HG02623 (cell line): ENCODE measurements at regions not wholly inside any gene's neighbourhood (a gene's known extent, or its start where the extent isn't known, plus 50 kb on each side); places are given as distances from the start of the nearest gene placed in this dataset.
"Not testable (repeated sequence)": the region's sequence is repeated elsewhere in the genome, so short reads cannot be mapped to it uniquely, and the experiment has no call there.

Experiments
- ATAC-seq: cut with Tn5 transposase; IDR thresholded peaks from one replicate; pipeline ENCODE4 v1.9.1; 2021; ENCODE audit warnings: moderate library complexity; ENCODE audit not compliant: unreplicated experiment

GRCh38 chr18:34461266-34461665, 236.6 kb upstream of the NOL4 start:
- no peak for ATAC-seq

DNA sequence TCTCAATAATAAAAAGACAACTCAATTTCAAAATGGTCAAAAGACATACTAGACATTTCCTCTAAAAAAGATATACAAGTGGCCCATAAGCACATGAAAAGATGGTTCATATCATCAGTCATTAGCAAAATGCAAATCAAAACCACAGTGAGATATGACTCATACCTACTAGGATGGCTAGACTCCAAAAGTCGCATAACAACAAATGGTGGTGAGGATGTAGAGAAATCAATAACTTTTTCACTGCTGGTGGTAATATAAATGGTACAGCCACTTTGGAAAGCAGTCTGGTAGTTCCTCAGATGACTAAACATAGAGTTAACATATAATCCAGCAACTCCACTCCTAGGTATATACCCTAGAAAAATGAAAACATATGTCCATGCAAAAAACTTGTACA, 242.3 kb upstream of the NOL4 start:
- no peak for ATAC-seq

- no peak for ATAC-seq
Observed at GRCh38 chr18:34480162-34480700, 229.9 kb upstream of the DTNA start.

- no peak for ATAC-seq
Observed at GRCh38 chr18:34482204-34482603, 227.9 kb upstream of the DTNA start.

DNA sequence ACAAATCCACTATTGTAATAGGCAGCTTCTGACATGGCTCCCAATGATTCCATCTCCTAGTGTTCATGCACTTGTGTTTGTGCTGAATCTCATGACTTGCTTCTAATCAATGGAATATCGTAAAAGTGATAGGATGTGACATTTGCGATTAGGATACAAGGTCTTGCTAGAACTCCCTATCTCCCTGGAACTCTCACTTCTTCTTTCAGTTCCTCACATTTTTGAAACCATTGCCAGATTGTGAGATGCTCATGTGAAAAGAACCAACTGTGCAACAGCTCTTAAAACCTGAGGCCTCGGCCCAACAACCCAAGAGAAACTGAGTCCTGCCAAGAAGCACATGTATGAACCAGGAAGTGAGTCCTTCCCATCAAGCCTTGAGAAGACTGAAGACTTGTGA, 226.9 kb upstream of the DTNA start:
- ATAC-seq: no peak

DNA sequence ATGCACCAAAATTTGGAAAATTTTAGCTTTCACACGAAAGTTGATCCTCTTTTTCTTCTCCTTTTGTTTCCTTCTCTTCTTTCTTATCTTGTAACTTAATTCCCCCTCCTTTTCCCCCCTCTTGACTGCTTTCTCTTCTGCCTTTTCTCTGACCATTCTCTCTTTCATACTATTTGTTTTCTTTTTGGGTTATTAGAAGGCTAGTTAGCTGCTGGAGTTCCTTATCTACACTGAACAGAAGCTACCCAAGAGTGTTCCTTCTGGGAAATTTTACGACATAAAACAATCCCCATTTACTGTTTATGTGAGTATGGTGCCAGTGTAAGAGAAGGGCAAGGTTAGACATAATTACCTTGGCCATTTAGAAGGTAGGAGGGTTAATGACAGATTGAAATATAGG, 218.4 kb upstream of the DTNA start:
- ATAC-seq: no peak

- no peak for ATAC-seq
Observed at GRCh38 chr18:34492652-34493051, 217.4 kb upstream of the DTNA start.

DNA sequence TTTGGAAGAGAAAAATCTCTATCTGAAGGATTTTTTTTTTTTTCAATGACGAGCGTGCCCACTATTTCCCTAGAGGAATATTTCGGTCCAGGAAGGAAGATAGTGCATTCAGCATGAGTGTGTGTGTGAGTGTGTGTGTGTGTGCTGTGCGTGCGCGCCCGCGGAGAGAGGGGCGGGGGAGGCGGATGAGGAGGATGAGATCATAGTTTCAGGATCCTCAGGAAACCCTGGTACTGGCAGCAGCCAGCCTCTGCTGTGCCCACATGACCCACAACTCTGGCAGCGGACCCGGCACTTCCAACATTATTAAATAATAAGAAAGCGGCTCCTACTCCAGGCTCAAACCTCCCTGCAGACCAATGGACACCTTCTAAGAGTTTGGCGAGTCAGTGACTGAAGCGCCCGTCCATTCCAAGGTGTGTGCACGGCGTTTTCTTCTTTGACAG, 217.0 kb upstream of the DTNA start:
- peak; percentile 45 for ATAC-seq

GRCh38 chr18:34493566-34494358, 216.3 kb upstream of the DTNA start:
- ATAC-seq: peak; percentile 48

DNA sequence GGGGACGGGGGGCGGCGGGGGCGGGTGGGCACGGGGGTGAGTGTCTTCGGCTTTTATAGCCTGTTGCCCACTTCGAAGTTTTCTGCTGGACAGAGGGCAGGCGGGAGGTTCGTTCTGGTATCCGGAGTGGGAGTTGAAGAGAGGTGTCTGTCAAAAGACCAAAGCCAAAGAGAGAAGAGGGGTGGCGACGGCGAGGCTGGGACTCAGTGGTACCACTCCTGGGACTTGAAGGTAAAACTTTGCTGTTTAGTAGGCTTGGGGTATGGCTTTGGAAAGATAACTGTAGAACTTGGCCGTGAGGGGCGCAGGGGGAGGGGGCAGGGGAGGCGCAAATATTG, 215.8 kb upstream of the DTNA start:
- no peak for ATAC-seq

GRCh38 chr18:34495506-34495905, 214.6 kb upstream of the DTNA start:
- ATAC-seq: no peak

GRCh38 chr18:34501553-34501952, 208.5 kb upstream of the DTNA start:
- no peak for ATAC-seq

DNA sequence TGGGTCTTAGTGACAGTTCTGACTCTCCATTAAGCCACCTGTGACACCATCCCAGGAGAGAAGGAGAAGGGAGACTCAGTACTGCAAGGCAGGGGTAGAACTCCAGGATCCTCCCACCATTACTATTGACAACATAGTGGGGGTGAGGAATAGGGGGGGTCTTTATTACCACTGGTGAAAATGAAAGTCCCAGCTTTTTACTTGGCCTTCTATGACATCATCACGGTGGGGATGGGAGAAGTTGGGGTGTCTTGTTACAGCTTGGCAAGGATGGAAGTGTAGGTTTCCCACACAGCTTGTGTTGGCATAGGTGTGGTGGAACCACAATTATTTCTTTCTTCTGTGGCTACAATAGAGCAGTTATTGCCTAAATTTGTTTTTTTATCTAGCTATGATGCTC, 203.9 kb upstream of the DTNA start:
- ATAC-seq: no peak

DNA sequence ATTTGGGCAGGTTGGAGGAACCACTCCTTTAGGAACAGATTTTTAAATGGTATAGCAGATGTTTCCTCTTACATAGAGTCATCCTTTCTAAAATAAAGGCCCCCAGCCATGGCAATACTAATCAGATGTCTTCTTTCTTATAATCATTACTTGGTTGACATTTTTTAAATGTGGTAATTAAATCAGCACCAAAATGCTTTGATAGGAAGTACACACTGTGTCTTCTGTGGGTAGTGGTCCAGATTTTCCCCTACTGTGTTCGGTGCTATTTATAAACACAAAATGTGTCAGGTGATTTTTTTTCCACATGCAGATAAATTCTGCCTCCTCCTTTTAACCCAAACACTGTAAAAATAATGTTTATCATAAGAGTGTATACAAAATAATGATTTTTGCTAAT, 200.9 kb upstream of the DTNA start:
- ATAC-seq: no peak

GRCh38 chr18:34509879-34510586, 200.1 kb upstream of the DTNA start:
- no peak for ATAC-seq

DNA sequence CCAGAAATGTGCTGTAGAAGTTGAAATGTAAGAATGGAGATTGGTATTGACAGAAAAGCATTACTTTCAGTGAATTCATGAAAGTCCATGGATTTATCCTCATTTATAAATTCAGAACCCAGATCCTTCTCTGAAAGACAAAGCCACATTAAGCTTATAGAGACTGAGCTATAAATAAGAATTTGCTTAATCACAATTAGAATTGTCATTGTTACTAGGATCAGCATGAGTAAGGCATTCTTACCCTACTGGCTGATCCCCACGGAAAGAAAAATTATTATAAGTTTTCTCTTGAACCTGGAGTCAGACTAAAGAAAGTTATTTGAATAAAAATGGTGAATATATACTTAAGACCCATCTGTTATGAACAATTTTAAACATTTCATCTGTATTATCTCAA, 199.2 kb upstream of the DTNA start:
- no peak for ATAC-seq

DNA sequence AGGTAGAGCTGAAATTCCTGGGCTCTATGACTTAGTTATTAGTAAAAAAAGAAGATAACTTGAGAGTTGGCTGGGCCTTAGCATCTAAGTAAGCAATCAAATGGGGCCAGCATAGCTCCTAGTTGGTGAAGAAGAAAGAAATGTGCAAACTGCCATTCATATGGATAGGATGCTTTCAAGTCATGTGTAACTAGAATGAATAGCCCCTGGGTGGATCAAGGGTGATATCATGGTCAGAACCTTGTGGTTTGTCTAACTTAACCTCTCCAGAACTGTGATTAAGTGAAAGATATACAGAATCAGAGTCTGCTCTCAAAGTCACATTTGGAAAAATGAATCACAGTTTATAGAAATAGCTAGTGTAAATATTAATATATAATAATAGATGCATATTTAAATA, 198.7 kb upstream of the DTNA start:
- no peak for ATAC-seq

GRCh38 chr18:34511879-34512278, 198.2 kb upstream of the DTNA start:
- ATAC-seq: no peak

DNA sequence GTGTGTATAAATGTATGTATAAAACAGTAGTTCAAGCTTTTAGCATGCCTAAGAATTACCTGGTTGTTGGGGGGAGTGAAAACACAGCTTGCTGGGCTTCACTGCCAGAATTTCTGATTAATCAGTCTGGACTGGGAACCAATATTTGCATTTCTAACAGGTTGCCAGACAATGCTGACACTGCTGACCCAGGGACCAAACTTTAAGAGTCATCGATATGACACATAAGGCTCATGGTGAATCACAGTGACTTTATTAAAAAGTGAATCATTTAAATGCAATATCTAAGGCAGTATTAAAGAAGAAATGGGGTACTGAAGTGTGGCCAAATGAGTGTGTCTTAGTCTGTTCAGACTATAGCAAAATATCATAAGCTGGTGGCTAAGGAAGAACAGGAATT, 195.9 kb upstream of the DTNA start:
- ATAC-seq: no peak

DNA sequence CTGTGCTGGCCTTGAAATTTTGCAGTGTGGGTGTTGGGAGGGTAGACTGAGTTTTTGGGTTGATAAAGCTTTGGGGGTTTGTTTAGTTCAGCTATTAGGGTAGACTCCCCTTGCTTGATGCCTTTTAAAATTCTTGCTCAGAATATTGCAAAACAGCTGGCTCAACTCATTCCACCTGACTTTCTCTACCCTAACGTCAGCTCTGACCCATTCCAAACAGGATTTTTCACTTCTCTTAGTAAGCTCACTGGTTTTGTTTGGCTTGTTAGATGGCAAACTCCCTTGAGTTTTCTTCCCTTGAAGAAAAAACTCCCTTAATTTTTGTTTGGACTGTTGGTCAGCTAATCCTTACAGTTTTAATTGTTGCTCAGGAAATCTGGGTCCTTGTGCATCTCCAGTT, 195.1 kb upstream of the DTNA start:
- ATAC-seq: no peak

DNA sequence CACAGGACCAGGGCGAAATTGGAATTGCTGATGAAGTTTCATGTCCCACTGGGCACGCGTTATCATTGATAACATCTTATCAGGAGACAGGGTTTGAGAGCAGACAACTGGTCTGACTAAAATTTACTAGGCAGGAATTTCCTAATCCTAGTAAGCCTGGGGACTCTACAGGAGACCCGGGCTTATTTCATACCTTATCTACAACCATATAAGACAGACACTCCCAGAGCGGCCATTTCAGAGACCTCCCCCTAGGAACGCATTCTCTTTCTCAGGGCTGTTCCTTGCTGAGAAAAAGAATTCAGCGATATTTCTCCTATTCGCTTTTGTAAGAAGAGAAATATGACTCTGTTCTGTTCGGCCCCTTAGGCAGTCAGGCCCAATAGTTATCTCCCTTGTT, 193.7 kb upstream of the DTNA start:
- not testable (repeated sequence) for ATAC-seq

GRCh38 chr18:34516996-34517395, 193.1 kb upstream of the DTNA start:
- ATAC-seq: not testable (repeated sequence)
